ENCODE measurements at regions not wholly inside any gene's neighbourhood (a gene's known extent, or its start where the extent isn't known, plus 50 kb on each side); places are given as distances from the start of the nearest gene placed in this dataset.

GRCh38 chr3:59472541-59472940 is 422.7 kb upstream of the CFAP20DC start:
- TF ChIP-seq POLR2A (IDR thresholded peaks at IDR 0.05; ENCODE audit: low read depth, low read length) (no peak), POLR2AphosphoS5 (IDR thresholded peaks at IDR 0.05; ENCODE audit: low read depth, low read length) (no peak), TAF1 (IDR thresholded peaks at IDR 0.05; ENCODE audit: low read depth, low read length) (no peak), POU2F2 (IDR thresholded peaks at IDR 0.05; ENCODE audit: low read depth, low read length) (no peak), SPI1 (IDR thresholded peaks at IDR 0.05; ENCODE audit: low read depth, low read length) (no peak), PAX5 (IDR thresholded peaks at IDR 0.05; ENCODE audit: insufficient read depth, low read length, severe bottlenecking) (no peak)

Data from GM12891 (cell line).